Epithelial cell of proximal tubule (primary cell): ENCODE measurements at regions not wholly inside any gene's neighbourhood (a gene's known extent, or its start where the extent isn't known, plus 50 kb on each side); places are given as distances from the start of the nearest gene placed in this dataset.

Source experiments
- DNase-seq: peaks from one replicate; pipeline ENCODE4 v3.0.0-alpha.2; 2011; ENCODE audit warnings: low read depth
- H3K4me3 ChIP-seq: 2 replicates; pipeline ENCODE4 v1.5.1; 2011; ENCODE audit warnings: low read depth, mild to moderate bottlenecking, low read length
- TF ChIP-seq, protein P1 (sequence below): conservative IDR thresholded peaks from 2 replicates; pipeline ENCODE4 v1.5.1; 2012; ENCODE audit warnings: low read depth, mild to moderate bottlenecking, low read length

DNA sequence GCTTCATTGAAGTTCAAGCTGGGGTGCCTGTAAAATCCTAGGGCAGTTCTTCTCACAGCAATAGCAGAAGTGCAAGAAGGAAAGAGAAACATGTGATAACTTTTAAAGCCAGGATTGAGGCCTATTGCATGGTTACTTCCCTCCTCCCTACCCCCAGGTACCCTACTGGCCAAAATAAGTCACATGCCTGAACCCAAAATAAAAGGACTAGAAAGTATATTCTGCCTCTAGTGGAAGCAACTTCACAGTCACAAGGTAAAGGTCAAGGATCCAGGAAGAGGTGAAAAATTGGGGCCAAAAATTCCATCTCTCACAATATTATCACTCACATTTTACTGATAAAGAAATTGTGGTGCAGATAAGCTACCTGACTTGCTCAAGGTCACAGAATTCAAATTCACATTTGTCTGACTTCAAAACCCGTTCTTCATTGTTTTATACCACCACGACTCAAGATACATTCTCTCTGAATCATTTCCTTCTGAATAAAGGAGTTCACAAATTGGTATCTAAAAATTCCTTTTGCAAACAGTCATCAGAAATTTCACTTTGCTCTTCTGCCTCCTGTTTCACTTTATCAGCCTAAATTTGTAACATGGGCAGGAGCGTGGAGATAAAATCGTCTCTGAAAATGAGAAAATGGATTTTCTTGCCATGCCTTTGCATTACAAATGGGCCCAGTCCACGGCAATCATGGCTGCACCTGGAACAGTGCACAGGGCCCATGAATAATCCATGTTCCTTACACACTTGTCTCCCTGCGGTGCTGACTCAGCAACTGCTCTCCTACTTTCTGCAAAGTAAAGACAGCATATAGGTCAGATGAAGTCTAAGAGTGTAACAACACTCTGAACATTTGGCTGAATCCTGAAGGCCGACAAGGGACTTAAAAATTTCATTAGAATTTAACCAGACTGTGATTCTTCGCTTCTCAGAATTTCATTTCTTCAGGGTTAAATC lies 485.3 kb upstream of the NFIA start:
- DNase-seq, result no peak
- TF ChIP-seq, protein P1, sequence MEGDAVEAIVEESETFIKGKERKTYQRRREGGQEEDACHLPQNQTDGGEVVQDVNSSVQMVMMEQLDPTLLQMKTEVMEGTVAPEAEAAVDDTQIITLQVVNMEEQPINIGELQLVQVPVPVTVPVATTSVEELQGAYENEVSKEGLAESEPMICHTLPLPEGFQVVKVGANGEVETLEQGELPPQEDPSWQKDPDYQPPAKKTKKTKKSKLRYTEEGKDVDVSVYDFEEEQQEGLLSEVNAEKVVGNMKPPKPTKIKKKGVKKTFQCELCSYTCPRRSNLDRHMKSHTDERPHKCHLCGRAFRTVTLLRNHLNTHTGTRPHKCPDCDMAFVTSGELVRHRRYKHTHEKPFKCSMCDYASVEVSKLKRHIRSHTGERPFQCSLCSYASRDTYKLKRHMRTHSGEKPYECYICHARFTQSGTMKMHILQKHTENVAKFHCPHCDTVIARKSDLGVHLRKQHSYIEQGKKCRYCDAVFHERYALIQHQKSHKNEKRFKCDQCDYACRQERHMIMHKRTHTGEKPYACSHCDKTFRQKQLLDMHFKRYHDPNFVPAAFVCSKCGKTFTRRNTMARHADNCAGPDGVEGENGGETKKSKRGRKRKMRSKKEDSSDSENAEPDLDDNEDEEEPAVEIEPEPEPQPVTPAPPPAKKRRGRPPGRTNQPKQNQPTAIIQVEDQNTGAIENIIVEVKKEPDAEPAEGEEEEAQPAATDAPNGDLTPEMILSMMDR, result no peak
- no peak overlapping the region for H3K4me3 ChIP-seq

DNA sequence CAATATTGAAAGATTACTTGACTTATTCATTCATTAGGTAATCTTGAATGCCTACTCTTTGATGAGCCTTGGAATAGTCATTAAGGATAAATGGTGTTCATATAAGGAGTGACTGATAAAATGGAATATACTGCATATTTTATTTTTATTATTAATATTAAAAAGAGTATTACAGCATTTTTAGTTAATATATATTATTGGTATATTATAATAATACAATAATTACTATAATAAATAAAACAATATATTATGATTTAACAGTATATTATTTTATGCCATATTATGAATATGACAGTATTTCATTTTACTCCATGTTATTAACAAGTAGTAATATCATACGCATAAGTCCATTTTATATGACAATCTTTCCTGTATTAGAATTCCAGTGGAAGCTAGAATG lies 490.8 kb upstream of the NFIA start:
- DNase-seq, result no peak
- H3K4me3 ChIP-seq, result no peak overlapping the region
- TF ChIP-seq, protein P1, result no peak

DNA sequence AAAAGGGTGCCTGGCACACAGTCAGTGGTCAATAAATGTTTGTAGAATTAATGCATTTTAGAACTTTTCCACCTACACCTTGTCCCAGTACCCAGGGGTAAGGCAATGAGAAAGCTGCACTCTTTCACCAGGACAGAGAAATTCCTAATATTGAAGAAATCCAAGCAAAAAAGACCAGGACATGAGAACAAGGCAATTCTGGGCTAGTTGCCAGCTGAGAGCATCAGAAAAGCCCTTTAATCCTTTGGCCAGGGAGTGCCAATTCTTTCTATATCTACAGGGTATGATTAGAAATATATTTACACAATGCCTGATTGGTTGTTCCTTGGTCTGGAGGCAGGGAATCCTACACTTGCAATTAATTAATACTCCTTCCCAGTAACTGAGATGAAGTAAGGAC lies 492.4 kb upstream of the NFIA start:
- DNase-seq, result no peak
- H3K4me3 ChIP-seq, result no peak overlapping the region
- TF ChIP-seq, protein P1, result no peak

DNA sequence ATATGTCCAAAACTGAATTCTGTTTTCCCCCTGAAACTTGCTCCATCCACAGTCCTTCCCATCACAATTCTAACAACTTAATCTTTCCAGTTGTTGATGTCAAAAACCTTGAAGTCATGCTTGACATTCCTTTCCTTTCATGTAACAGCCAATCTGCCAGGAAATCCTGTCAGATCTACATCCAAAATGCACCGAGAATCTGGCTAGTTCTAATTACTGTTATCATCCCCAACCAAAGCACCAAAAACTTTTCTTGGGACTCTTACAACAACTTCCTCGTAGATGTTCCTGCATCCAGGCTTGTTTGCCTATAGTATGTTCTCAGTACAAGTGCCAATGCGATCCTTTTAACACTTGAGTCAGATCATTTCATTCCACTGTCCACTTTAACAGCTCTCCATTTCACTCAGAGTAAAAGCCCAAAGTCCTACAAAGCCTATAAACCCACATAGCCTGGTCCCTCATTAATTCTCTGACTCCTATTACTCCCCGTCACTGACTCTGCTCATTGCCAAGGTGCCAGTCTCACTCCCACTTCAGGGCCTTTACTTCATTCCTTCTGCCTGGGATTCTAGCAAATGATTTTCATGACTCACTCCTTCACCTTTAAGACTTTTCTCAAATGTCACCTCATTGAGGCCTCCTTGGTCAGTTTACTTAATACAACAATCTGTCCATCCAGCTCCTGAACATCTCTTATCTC lies 493.2 kb upstream of the NFIA start:
- TF ChIP-seq, protein P1, result no peak
- DNase-seq, result no peak
- no peak overlapping the region for H3K4me3 ChIP-seq

DNA sequence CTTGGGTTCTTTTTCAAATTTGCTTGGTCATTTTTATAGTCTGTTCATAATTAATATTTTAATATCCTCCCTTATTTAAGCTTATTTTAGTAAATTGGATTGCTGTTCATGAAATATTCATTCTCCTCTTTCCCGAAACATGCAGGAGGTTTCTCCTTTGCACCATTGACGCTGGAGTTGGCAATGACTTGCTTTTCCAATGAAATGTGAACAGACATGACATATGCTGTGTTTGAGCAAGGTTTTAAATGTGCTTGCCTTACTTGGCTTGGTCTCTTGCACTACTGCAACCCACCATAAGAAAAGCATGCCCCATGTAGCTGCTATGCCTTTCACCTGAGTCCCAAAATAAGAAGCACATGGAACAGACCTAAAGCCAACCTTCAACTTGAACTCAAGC lies 498.0 kb upstream of the NFIA start:
- DNase-seq, result no peak
- TF ChIP-seq, protein P1, result no peak
- H3K4me3 ChIP-seq, result no peak overlapping the region

DNA sequence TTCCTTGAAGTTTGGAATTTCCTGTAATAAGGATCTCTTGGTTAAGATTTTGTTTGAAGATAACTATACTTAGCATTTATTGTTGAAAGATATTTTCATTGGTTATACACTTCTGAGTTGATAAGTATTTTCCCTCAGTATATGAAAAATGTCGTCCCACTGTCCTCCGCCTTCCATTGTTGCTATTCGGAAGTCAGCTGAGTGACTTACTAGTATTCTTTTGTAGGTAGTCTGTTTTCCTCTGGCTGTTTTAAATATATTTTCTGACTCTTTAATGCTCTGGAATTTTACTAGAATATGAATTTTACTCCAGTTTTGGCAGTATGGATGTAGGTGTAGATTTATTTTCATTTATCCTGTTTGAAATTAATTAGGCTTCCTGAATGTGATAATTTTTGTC lies 498.7 kb upstream of the NFIA start:
- DNase-seq, result no peak
- H3K4me3 ChIP-seq, result no peak overlapping the region
- TF ChIP-seq, protein P1, result no peak
